Cardiac muscle cell (in vitro differentiated cells and primary cell): ENCODE measurements at regions not wholly inside any gene's neighbourhood (a gene's known extent, or its start where the extent isn't known, plus 50 kb on each side); places are given as distances from the start of the nearest gene placed in this dataset.

Experiments
- DNase-seq, 2 donors: peaks; one replicate each; pipeline versions ENCODE4 v3.0.0 to v3.0.0-alpha.2; 2010 to 2017; ENCODE audit warnings: low read depth in 1 of 2, low spot score in 1 of 2
- H3K27ac ChIP-seq: fragments of 200-600 bp; sonication (generic); 2 replicates; pipeline ENCODE4 v1.5.1; 2016
- H3K27me3 ChIP-seq: fragments of 200-600 bp; sonication (generic); 2 replicates; pipeline ENCODE4 v1.6.0; 2016; ENCODE audit warnings: control low read depth
- H3K36me3 ChIP-seq: fragments of 200-600 bp; sonication (generic); 2 replicates; pipeline ENCODE4 v1.5.1; 2016; ENCODE audit warnings: control low read depth
- H3K4me1 ChIP-seq: fragments of 200-600 bp; sonication (generic); 2 replicates; pipeline ENCODE4 v1.8.1; 2017; ENCODE audit warnings: low read depth, mild to moderate bottlenecking, mixed run types
- H3K4me3 ChIP-seq: fragments of 200-600 bp; sonication (generic); 2 replicates; pipeline ENCODE4 v1.5.1; 2016; ENCODE audit warnings: mild to moderate bottlenecking
- H3K9me3 ChIP-seq: fragments of 200-600 bp; sonication (generic); 2 replicates; pipeline ENCODE4 v1.5.1; 2017; ENCODE audit warnings: low read depth, mild to moderate bottlenecking, control low read depth
- CTCF ChIP-seq: IDR thresholded peaks from 2 replicates; pipeline ENCODE4 v1.5.1; 2012; ENCODE audit warnings: low read depth, mild to moderate bottlenecking, low read length

DNA sequence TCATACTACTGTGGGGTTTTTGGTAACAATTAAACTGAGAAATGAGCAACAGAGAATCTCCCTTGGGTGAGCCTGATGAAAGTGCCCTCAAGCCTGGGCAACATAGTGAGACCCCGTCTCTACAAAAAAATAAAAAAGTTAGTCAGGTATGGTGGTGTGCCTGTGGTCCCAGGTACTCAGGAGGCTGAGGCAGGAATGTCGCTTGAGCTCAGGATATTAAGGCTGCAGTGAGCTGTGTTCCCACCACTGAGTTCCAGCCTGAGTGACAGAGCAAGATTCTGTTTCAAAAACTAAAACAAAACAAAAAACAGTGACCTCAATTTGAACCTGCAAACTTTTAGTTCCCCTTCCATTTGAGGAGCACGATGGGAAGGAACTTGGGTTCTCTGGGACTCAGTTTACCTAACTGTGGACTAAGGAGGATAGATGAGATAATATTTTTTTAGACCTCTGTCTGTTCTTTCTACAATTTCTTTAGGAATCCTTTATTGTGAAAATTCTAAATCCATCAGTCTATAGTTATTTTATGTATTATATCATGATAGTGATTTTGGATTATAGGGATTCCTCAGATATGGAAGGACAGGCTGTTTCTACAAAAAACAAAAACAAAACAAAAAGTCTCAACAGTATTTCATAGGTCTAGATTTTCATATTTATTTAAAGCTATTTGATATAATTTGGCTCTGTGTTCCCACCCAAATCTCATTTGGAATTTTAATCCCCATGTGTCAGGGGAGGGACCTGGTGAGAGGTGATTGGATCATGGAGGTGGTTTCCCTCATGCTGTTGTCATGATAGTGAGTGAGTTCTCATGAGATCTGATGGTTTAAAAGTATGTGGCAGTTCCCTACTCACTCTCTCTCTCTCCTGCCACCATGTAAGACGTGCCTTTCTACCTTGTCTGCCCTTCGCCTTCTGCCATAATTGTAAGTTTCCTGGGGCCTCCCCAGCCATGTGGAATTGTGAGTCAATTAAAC is 178.6 kb downstream of the MYCN start:
- Histone ChIP-seq H3K36me3 (no peaks in the 10 kb centered on the region), H3K4me1 (peaks cover 7% of the 10 kb centered on the region), H3K27me3 (no peaks in the 10 kb centered on the region), H3K9me3 (no peaks in the 10 kb centered on the region), H3K27ac (no peak overlapping the region), H3K4me3 (no peak overlapping the region)
- TF ChIP-seq CTCF, result no peak
- DNase-seq, result no peak

DNA sequence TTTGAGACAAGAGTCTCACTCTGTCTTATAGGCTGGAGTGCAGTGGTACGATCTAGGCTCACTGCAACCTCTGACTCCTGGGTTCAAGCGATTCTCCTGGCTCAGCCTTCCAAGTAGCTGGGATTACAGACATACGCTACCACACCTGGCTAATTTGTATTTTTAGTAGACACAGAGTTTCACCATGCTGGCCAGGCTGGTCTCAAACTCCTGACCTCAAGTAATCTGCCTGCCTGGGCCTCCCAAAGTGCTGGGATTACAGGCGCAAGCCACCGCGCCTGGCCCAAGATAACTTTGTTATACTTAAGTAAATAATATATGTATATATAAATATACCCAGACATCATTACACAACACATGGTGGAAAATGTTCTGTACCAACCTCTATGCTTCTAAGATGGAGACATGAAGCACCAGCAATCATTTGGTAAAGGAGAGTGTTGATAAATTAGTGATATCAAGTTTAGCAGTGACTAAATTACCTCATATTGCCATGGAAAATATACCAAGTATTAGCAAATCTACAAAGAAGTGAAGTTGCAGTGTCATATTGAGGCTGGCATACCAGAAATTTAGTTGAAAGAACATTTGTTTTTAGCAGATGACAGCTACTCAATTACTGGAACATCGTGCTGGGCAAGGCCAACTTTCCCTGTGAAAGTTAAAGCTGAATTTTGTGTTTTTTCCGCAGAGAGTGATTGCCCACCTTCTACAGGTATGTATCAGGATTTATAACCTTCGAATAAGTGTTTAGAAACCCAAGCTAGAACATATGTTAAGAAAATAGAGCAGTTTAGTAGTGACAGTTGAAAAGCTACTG is 177.7 kb downstream of the MYCN start:
- Histone ChIP-seq H3K27me3 (no peaks in the 10 kb centered on the region), H3K9me3 (no peaks in the 10 kb centered on the region), H3K4me3 (no peak overlapping the region), H3K4me1 (peaks cover 7% of the 10 kb centered on the region), H3K36me3 (no peaks in the 10 kb centered on the region), H3K27ac (no peak overlapping the region)
- no peak for TF ChIP-seq CTCF
- no peak for DNase-seq

DNA sequence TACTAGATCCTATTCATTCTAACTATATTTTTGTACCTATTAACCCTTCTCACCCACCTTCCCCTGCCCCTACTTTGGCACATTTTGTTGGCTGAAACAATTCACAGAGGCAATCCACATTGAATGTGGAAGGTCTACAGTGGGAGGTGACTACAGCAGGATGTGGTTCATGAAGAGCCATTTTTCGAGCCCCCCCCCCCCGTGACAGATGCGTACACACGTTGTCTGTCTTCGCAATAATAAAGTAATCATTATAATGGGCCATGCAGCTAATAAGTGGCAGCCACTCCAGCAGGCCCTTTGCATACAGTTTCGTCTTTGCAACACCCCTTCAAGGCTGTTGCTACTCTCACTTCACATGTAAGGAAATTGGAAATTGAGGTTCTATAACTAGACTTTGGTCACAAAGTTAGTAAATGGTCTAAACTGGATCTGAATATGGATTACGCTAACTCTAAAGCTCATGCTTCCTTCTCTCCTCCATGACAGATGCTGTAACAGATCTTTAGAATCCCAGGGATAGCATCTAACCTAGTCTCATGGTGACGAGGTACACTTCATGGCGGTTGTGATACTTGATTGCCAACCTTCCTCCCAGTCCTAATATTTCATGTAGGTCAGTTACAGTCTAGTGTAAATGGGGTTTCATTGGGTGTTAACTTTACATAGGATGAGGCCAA is 176.8 kb downstream of the MYCN start:
- no peak for DNase-seq
- Histone ChIP-seq H3K27ac (no peak overlapping the region), H3K27me3 (no peaks in the 10 kb centered on the region), H3K4me1 (peaks cover 7% of the 10 kb centered on the region), H3K4me3 (no peak overlapping the region), H3K9me3 (no peaks in the 10 kb centered on the region), H3K36me3 (no peaks in the 10 kb centered on the region)
- TF ChIP-seq CTCF, result no peak

DNA sequence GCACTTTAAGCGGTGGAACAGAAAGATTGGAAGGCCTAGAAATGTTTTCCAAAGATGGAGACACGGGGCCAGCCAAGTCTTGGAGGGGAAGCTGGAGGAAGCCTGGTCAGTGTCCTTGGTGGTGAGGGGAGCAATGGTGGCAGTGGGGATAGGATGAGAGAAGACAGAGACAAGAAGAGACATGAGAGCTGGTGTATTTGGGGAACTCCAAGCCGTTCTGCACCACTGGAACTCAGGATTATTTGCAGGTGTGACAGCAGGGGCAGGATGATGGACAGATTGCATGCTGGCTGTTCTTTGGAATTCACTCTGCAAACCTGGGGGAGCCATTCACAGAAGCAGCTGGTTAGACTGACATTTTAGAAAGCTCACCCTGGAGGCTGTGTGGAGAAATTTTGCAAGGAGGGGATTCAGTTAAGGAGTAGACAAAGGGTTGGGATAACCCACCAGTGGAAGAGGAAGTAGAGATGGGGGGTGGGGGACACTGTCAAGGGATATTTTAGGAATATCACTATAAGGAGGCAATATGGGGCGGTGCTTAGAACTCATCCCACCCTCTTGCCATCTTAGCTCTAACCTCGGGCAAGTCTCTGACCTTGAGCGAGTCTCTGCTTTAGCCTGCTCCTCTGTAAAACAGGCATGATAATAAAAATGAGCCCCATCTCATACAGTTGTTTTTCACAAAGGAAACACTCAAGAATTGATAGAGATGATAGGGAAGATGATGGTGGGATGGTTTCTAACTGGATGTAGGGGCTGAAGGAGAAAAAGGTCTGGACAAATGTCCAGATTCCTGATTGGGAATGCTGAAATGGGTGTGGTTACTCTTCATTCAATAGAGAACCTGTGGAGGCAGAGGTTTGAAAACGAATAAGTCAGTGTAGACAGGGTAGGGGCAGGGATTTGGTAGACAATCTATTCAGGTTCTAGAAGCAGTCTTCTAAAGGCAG is 175.8 kb downstream of the MYCN start:
- no peak for DNase-seq
- Histone ChIP-seq H3K4me3 (no peak overlapping the region), H3K27me3 (no peaks in the 10 kb centered on the region), H3K36me3 (no peaks in the 10 kb centered on the region), H3K9me3 (no peaks in the 10 kb centered on the region), H3K4me1 (peaks cover 7% of the 10 kb centered on the region), H3K27ac (no peak overlapping the region)
- no peak for TF ChIP-seq CTCF

GRCh38 chr2:16115291-16115690 is 174.9 kb downstream of the MYCN start:
- no peaks in the 10 kb centered on the region for H3K27me3 ChIP-seq
- TF ChIP-seq CTCF, result no peak
- H3K4me3 ChIP-seq, result no peak overlapping the region
- no peak overlapping the region for H3K27ac ChIP-seq
- H3K36me3 ChIP-seq, result no peaks in the 10 kb centered on the region
- H3K9me3 ChIP-seq, result no peaks in the 10 kb centered on the region
- peaks cover 7% of the 10 kb centered on the region for H3K4me1 ChIP-seq
- no peak for DNase-seq
